ENCODE measurements at regions not wholly inside any gene's neighbourhood (a gene's known extent, or its start where the extent isn't known, plus 50 kb on each side); places are given as distances from the start of the nearest gene placed in this dataset.

DNA sequence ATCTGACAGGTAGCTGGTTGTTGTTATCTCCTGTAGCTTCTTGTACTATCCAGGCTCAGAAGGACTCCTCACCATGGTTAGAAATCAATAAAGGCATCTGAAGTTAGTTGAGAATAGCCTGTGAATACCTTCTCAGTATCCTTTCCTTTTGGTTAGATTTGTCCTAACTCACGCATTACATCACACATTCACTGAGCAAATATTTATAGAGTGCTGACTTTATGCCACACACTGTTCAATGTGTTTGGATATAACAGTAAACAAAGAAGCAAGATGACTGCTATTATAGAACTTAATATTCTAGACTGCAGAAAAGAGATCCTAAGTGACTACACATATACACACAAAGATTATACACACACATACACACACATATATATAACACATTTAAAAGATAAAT, 889.9 kb upstream of the CHAC2 start:
- DNase-seq (ENCODE audit: low read depth, low spot score) = no peak

DNA sequence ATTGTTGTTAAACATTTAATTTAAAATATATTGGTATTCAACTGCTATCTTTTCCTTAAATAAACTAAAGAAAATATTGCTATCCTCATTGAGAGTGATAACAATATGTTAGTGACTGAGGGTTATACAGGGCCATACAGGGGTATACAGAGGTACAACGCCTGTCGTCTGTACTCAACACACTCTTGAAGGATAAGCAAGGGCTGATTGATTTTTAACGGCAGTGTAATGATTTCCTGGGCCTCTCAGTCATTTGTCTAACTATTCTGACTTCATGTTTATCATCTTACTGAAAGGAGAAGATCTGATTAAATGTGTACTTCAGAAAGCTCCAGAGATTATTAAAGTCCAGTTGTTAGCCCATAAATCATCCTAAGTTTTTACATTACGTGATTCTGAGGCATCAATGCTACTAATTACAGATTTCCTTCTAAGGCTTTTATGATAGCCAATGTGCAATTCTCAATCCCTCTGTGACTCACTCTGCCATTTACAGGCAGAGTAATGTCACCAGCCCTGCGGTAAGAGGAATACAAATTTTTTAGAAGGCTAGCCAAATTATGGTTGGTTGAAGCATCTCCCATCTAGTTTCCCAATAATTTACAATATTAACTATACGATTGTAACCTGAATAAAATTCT, 893.0 kb upstream of the CHAC2 start:
- no peak for DNase-seq (ENCODE audit: low read depth, low spot score)

DNA sequence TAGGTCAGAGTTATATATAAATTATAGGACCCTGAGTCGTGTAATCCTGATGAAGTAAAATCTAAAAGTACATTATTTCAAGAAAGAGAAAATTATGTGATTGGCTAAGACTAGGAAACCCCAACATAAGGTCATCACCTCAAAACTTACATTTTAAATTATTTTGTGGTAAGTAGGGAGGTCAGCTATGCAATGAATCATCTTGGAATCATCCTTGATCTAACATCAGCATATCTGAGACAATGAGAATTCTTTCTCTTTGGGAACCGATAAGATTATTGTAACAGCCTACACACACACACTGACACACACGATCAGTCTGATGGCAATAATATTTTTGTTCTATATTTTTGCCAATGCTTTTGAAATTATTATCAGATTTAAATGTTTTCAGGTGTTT, 904.8 kb upstream of the CHAC2 start:
- DNase-seq (ENCODE audit: low read depth, low spot score) = no peak

DNA sequence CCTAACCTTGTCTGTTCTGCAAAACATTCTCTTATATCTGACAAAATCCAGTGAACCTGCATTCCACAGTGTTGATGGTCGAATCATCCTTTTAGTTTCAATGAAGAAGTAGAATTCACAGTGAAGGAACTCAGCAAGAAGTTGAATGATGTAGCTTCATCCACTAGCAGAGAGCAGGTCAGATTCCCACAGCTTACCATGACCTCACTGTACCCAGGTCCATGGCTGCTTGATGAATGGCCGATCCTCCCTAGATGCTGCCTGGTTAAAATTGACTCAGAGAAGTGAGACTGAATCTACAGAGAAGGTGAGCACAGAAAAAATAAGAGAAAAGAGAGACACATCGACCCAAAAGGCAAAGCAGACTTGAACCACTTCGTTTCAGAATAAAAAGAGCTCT, 906.0 kb upstream of the CHAC2 start:
- no peak for DNase-seq (ENCODE audit: low read depth, low spot score)

DNA sequence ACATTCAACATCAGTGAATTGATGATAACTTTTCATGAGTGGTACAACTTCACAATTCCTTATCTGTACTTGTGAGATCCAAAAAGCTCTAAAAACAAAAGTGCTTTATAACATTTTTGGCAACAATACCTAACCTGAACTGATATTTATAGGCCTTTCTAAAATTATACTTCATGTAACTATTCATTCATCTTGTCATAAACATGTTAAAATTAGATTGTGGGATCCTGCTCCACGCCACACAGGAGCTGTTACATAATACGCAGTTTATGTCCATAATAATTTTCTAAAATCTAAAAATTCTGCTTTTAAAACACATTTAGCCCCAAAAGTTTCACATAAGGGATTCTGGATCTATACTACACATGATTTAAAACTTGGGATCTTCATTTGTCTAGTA, 908.5 kb upstream of the CHAC2 start:
- DNase-seq (ENCODE audit: low read depth, low spot score) = no peak

DNA sequence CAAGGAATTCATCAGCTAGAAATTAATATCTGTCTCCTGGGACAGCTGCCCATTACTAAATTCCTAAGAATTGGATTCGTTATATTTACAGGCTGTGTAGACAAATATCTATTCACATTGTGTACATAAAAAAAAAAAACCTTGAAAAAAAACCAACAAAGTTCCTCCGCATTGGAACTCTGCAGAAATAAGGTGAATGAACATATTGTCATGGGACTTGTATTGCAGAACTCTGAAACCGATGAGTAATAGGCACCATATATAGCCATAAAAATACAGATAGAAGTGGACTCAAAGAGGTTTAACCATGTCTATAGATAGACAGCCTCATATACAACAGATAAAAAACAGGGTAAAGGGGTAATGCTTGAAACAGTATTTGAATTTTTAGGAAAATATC, 909.9 kb upstream of the CHAC2 start:
- no peak for DNase-seq (ENCODE audit: low read depth, low spot score)

DNA sequence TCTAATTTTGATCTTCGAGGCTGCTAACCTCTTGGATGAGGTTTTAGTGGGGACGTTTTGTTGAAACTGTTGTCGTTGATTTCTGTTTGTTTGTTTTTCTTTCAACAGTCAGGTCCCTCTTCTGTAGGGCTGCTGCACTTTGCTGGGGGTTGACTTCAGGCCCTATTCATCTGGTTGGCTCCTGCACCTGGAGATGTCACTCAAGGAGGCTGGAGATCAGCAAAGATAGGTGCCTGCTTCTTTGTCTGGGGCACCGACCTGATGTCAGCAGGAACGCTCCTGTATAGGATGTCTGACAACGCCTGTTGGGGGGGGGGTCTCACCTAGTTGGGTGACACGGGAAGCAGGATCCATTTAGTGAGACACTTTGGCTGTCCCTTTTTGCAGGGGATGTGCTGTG, 915.6 kb upstream of the CHAC2 start:
- DNase-seq (ENCODE audit: low read depth, low spot score) = no peak

DNA sequence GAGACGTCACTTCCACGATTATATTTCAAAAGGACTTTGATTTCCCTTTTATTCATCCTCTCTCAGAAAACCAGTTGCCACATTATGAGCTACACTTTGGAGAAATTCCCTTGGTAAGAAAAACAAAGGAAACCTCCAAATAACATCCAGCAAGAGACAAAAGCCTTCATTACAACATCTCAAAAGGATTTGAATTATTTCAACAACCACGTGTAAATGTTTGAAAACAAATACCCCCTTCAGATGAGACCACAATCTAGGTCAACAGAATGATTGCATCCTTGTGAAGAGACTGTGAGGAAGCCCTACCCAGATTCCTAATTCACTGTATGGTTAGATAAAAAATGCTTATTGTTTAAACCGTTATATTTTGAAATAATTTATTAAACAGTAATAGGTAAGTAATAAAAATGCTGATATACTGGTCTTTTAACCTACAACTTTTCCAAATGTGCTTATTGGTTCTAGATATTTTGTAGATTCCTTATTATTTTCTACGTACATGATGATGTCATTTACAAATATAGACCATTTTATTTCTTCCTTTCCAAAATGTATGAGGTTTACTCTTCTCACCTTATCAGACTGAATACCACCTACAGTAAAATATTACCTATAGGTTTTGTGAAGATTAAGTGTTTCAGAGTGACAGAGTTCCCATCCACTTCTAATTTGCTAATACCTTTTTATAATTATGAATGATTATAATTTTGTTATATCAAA, 922.7 kb upstream of the CHAC2 start:
- DNase-seq (ENCODE audit: low read depth, low spot score) = no peak

DNA sequence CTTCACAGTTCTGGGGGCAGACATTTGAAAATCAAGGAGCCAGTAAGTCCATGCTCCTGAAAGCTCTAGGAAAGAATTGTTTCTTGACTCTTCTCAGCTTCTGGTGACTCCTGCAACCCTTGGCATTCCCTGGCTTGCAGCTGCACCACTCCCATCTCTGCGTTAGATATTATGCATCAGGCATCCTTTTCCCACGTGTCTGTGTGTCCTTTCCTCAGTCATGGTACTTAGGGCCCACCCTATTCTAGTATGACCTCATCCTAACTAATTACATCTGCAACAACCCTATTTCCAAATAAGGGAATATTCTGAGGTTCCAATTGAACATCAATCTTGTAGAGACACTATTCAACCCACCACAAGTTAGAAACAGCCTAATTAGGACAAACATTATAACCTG, 931.7 kb upstream of the CHAC2 start:
- DNase-seq (ENCODE audit: low read depth, low spot score) = no peak

DNA sequence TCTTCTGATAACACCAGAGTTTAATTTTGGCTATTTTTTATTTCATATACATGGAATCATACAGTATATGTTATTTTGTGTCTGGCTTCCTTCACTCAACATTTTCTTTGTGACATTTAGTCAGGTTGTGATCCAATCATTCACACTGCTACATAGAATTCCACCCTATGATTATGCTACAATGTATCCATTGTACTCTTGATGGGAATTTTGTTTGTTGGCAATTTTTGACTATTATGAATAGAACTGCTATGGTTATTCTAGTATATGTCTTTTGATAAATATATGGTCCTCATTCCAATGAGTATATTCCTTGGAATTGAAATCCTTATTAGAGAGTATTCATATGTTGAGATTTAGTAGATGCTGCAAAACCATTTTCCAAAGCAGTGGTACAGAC, 936.4 kb upstream of the CHAC2 start:
- no peak for DNase-seq (ENCODE audit: low read depth, low spot score)

DNA sequence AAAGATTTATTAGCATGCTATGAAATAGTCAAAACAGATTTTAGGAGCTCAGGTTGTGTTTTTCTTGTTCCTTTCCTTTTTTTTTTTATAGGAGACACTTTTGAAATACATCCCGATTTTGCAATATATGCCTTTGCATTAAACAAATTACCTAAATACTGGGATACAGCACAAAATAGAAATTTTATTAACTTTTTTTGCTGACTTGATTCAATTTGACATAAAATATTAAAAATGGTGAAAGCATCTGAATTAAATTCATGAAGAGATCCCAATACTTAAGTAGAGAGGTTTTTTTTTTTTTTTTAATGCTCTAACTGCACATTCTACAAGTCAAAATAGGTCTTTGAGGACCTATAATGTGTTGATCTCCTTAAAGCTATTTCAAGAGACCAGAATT, 939.5 kb upstream of the CHAC2 start:
- no peak for DNase-seq (ENCODE audit: low read depth, low spot score)

DNA sequence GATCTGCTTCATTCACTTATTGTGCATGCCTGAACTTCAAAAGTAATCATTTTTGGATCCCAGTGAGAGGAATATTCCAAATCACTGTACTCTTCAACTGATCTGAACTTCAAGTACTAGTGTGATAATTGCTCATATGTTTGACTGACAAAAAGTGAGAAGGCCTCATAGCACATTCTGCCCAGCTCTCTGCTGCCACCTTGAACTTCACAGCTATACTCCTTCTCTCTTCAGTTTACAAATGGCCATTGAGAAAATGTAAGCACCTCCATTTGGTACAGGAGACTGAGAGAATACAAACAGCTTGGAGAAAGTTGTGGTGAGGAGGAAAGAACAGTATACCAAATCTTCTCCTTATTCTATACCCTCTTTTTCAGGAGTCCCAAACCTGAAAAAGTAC, 946.0 kb upstream of the CHAC2 start:
- no peak for DNase-seq (ENCODE audit: low read depth, low spot score)

DNA sequence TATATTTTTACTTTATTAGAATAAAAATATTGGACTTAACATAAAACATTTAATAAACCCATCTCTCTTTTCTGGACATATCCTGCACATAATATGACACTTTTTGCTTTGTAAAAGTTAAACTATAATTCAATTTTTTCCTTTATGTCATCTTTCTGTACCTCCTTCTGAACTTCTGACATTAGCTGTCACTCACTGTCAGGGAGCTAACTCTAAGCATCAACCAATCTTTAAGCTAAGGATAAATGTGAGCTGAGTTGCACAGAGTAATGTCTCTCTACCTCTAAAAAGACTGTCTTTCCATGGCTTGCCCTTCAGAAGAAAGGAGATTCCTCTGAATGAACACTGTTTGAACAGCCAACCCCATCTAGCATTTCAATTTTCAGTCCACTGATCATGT, 948.6 kb upstream of the CHAC2 start:
- DNase-seq (ENCODE audit: low read depth, low spot score) = no peak

DNA sequence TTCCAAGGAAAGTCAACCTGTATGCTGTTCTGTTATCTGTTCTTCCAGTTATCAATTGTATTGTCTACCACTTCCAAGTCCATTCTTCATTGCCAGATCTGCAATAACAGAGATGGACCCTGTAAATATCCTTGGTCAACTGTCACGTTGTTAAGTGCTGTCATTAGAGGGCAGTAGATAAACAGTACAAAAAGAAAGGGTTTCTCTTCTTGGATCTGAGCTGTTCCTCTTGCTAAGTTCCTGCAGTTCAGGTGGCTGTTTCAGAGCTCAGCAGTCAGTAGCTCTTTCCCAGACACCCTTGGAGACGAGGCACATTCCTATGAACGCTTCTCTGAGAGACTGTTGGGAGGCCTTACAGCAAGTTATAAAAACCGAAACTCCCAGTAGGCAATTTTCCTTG, 957.1 kb upstream of the CHAC2 start:
- no peak for DNase-seq (ENCODE audit: low read depth, low spot score)

DNA sequence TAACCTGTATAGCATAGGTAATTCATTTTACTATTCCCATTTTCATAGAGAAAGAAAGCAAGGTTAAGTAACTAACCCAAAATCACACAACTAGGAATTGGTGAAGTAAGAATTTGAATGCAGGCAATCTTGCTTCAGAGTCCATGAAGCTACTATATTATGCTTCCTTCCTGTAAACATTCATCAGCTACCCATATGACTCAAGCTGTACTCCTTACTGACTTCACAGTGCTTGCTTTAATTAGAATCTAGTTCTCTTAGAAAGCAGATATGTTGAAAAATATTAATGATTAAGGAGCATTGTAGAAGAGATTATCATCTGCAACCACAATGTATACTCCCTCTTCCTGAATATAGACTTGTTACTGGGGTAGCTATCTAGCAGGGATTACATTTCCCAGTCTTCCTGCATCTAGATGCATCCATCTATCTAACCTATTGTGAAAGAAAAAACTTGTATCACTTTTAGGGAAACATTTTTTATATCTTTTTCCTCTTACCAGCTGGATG, 961.6 kb upstream of the CHAC2 start:
- no peak for DNase-seq (ENCODE audit: low read depth, low spot score)

DNA sequence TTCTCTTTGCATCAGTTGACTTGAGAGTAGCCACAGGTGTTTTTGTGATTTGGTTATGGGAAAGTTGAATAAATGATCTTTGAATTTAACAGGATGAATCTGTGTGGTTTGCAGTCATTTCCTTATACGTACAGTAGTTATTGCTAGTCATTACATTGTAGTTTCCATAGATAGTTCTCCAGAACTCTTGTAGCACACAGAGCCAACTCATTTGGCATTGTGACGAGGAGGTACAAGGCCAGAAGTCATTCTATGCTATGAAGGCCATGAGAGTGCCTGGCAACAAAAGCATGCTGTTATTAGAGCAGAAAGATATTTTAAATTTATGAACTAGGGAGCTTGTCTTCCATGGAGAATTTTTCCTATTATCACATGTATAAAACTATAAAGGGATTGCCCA, 973.0 kb upstream of the CHAC2 start:
- no peak for DNase-seq (ENCODE audit: low read depth, low spot score)

DNA sequence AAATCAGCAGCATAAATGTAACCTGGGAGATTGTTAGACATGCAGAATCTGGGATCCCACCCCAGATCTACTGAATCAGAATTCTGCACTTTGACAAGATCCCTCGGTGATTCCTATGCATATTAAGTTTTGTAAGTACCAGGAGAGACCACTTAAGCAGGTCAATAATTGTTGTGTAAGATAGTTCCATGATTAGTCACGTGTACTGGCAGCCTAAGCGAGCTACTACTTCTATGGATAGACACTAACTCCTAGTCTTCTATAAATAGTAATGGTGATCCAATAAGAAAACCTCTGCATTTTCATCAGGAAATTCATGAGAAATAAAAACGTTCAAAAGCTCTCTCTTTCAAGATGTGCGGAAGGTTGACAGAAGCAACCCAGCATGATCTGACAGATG, 988.2 kb upstream of the CHAC2 start:
- DNase-seq (ENCODE audit: low read depth, low spot score) = no peak

DNA sequence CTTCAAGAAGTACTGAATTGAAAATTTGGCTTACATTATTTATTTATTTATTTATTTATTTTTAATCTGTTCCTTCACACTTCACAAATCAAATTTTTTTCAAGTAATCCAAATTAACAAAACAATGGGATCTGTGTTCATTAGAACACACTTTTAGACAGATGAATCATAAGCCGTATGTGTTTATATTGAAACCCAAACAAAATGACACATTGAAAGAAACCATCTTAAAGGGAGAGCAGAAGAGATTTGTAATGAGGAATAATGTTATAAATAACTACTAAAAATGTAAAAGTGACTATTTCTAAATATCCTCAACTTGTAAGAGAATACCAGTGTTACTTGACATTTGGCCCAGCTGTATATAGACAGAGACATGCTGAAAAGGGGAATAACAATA, 991.0 kb upstream of the CHAC2 start:
- DNase-seq (ENCODE audit: low read depth, low spot score) = no peak

DNA sequence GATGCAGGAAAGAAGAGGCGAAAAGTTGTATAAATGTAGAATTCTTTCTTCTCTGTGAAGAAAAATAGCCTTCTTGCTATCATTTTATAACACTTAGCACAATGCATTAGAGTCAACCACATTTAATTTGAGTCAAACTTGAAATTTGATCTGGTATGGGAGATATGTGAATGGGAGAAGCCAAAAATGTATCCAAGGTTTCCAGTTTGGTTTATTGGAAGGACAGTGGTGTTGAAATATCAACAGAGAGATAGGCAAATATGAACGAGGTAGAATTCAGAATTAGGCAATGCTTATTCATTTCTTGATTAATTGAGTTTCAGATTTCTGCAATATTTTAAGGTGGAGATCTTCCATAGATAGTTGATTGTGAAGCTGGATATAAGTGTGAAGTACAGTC, 991.9 kb upstream of the CHAC2 start:
- no peak for DNase-seq (ENCODE audit: low read depth, low spot score)

DNA sequence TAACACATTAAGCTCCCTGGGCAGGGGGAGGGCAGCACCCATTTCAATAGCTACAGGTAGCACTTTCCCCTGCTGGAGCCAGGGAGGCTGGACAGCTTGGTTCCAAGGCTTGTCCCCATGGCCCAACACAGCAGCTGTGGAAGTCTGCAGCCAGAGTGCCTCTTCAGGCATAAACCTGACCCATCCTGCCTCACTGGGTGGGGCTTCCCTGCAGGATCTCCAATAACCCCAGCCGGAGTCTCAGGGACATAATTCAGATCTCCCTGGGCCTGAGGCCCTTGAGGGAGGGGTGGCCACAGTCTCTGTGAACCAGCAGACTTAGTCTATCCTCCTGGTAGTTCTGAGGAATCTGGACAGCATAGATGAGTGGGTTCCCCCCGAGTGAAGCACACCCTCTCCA, 1001.9 kb upstream of the CHAC2 start:
- no peak for DNase-seq (ENCODE audit: low read depth, low spot score)

DNA sequence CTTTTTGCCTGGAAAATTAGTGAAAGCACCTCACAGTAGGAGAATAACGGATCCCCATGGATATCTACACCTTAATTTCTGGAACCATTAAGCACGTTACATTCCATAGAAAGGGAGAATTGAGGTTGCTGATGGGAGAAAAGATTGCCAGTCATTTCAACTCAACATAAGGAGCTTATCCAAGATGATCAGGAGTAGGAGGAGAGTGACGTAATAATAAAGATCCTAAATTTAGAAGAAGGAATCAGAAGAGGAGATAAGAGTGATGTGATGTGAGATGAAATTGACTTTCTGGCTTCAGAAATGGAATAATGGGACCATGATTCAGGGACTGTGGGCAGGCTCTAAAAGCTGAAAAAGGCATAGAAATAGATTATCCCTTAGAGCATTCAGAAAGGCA, 1017.8 kb upstream of the CHAC2 start:
- DNase-seq (ENCODE audit: low read depth, low spot score) = no peak

DNA sequence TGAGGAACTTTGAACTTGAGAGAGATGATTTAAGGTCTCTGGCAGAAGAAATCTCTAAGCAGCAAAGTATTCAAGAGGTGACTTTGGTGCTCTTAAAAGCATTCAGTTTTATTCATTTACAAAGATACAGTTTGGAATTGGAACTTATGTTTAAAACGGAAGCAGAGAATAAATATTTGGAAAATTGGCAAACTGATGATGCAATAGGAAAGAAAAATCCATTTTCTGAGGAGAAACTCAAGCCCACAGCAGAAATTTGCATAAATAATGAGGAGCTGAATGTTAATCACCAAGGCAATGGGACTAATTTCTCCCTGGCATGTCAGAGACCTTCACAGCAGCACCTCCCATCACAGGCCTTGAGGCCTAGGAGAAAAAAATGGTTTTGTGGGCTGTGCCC, 1022.5 kb upstream of the CHAC2 start:
- DNase-seq (ENCODE audit: low read depth, low spot score) = no peak

DNA sequence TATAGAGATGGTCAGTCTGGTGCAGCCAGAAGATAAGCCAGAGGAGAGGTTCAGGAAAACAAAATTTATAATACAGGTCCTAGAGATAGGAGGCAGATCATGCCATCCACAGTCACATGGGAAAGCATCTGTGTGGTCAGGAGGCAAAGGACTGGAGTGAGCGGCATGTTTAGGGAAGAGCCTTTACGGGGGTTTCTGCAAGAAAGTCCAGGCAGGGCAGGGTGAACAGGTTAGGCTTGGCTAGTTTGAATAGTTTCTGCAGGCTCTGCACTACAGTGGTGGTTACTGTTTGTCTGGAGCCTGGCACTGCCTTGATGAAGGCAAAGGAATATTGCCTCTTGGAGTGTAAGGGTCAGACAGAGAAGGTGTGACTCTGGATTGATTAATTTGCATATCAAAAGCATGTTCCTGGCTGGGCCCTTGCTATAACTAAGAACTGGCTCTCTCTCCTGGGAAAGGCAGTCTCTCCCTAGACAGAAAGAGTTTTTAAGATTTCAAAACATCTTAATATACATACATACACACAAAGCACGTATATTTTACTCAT, 1034.7 kb upstream of the CHAC2 start:
- DNase-seq (ENCODE audit: low read depth, low spot score) = no peak

Measured in pulmonary artery endothelial cell (primary cell).